ENCODE measurements at regions not wholly inside any gene's neighbourhood (a gene's known extent, or its start where the extent isn't known, plus 50 kb on each side); places are given as distances from the start of the nearest gene placed in this dataset.

GRCh38 chr2:172323861-172324597 lies 103.4 kb upstream of the ITGA6 start:
- TF ChIP-seq CTCF (IDR thresholded peaks at IDR 0.05), result no peak
- no peak for TF ChIP-seq TCF7L2 (IDR thresholded peaks at IDR 0.05; ENCODE audit: low read depth, low read length)
- no peak for TF ChIP-seq POLR2AphosphoS5 (IDR thresholded peaks at IDR 0.05; ENCODE audit: low read depth, low read length)
- no peak for TF ChIP-seq SIN3A (IDR thresholded peaks at IDR 0.05; ENCODE audit: borderline replicate concordance, insufficient read depth, low read depth, low read length)
- TF ChIP-seq REST (IDR thresholded peaks at IDR 0.05; ENCODE audit: insufficient read depth in 1 of 2, low read depth in 2 of 2, low read length in 1 of 2), result no peak

All from Panc1 (cell line).